NT2/D1 (cell line): ENCODE measurements at regions not wholly inside any gene's neighbourhood (a gene's known extent, or its start where the extent isn't known, plus 50 kb on each side); places are given as distances from the start of the nearest gene placed in this dataset.

Source experiments
- YY1 ChIP-seq: IDR thresholded peaks from 2 replicates; pipeline ENCODE4 v1.6.1; 2011; ENCODE audit not compliant: insufficient read length, insufficient read depth
- ZNF274 ChIP-seq: IDR thresholded peaks from 2 replicates; pipeline ENCODE4 v1.6.1; 2011; ENCODE audit warnings: mild to moderate bottlenecking, low read depth, low read length

DNA sequence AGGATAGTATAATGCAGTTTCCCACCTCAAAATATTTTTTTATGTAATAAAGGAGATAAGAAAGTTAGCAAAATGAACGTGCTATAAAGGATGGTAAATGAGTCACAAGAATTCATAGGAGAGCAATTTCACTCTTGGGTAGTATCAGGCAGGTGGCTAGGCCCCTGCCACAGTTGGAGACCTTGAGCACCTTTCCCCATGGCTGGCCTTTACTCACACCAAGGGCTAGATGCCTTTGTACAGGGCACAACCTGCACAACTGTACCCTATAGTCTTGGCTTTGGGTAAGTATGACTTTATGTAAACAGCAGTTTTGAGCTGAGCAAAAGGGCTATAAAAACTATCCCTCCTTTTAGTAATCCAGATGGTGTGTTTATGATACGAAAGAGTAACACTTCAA is 85.1 kb downstream of the CTH start:
- TF ChIP-seq YY1 (no peak), ZNF274 (no peak)
